Tibial artery (tissue), 4 donors: ENCODE measurements at regions not wholly inside any gene's neighbourhood (a gene's known extent, or its start where the extent isn't known, plus 50 kb on each side); places are given as distances from the start of the nearest gene placed in this dataset.

ENCODE experiments used
- DNase-seq, 2 donors: peaks; one replicate each; pipeline ENCODE4 v3.0.0-alpha.2; 2019
- H3K27ac ChIP-seq, 2 donors: fragments of 200-600 bp; sonication (generic) in 1 of 2; 1 replicate in 1 of 2; 2 replicates in 1 of 2; pipeline ENCODE4 v1.5.1; 2018 to 2019; ENCODE audit warnings: mild to moderate bottlenecking in 1 of 2
- H3K27me3 ChIP-seq, 2 donors: fragments of 200-600 bp; sonication (generic) in 1 of 2; one replicate each; pipeline versions ENCODE4 v1.5.1 to v1.6.0; 2016 to 2019
- H3K36me3 ChIP-seq, 3 donors: fragments of 200-600 bp; sonication (generic) in 2 of 3; one replicate each; pipeline ENCODE4 v1.5.1; 2016 to 2019; ENCODE audit warnings: mild to moderate bottlenecking in 2 of 3
- H3K4me1 ChIP-seq, 4 donors: fragments of 200-600 bp; sonication (generic) in 2 of 4; 1 replicate in 3 of 4; 2 replicates in 1 of 4; pipeline ENCODE4 v1.5.1; 2016 to 2019
- H3K4me3 ChIP-seq, 2 donors: fragments of 200-600 bp; sonication (generic) in 1 of 2; 1 replicate in 1 of 2; 2 replicates in 1 of 2; pipeline ENCODE4 v1.5.1; 2018 to 2019; ENCODE audit warnings: mild to moderate bottlenecking in 2 of 2
- H3K9me3 ChIP-seq, 3 donors: fragments of 200-600 bp; sonication (generic) in 1 of 3; one replicate each; pipeline ENCODE4 v1.5.1; 2016 to 2019
- intact Hi-C: fragments of 100-400 bp; cut with DNase I; formaldehyde crosslinking; loops from one replicate; pipeline ENCODE4 v1.15.0; 2023; ENCODE audit warnings: low total_unique reads
- TF ChIP-seq, protein P1 (sequence below), 2 experiments: fragments of 200-600 bp in 1 of 2; fragments of 450-650 bp in 1 of 2; IDR thresholded peaks; one replicate each; pipeline ENCODE4 v1.5.1; 2017 to 2019; ENCODE audit warnings: antibody characterized with exemption in 2 of 2, mild to moderate bottlenecking in 1 of 2, moderate library complexity in 1 of 2

DNA sequence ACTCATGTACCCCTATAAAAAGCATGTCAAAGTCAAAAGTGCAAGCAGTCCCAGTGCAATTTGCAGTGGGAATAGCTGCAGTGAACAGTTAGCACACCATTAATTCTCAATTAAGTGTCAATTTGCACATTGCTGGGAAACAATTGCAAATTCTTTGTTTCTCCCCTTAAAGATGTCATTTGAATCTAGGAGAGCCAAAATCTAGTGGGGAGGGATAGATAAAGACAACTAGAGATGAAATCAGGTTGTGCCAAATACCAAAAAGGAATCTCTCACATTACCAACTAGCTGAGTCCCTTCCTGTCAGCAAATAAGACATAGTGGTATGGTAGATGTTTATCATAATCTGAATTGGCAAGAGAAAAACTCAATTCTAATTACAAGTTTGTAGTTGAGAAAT, 330.7 kb downstream of the NUF2 start:
- H3K36me3 ChIP-seq: no peaks in the 10 kb centered on the region
- no peak for DNase-seq
- intact Hi-C loops: no loop called here

DNA sequence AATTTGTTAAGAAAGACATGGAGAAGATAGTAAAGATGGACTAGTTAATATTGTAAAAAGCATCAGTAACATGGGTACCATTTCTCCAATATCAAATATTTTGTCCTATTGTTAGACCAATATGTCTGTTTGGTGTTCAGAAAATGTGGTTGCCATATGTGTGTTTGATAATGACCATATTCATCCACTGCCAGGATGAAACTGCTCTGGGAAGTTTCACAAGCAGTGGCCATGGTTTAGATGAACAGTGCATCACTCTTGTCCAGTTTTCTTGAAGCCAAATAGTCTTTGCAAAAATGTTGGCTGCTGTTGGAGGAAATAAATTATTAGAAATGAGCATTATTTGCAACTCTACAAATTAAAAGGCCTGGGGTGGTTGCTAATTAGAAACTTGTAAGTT, 333.8 kb downstream of the NUF2 start:
- no peaks in the 10 kb centered on the region for H3K36me3 ChIP-seq
- TF ChIP-seq, protein P1, sequence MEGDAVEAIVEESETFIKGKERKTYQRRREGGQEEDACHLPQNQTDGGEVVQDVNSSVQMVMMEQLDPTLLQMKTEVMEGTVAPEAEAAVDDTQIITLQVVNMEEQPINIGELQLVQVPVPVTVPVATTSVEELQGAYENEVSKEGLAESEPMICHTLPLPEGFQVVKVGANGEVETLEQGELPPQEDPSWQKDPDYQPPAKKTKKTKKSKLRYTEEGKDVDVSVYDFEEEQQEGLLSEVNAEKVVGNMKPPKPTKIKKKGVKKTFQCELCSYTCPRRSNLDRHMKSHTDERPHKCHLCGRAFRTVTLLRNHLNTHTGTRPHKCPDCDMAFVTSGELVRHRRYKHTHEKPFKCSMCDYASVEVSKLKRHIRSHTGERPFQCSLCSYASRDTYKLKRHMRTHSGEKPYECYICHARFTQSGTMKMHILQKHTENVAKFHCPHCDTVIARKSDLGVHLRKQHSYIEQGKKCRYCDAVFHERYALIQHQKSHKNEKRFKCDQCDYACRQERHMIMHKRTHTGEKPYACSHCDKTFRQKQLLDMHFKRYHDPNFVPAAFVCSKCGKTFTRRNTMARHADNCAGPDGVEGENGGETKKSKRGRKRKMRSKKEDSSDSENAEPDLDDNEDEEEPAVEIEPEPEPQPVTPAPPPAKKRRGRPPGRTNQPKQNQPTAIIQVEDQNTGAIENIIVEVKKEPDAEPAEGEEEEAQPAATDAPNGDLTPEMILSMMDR (IDR thresholded peaks at IDR 0.05): no peak
- H3K4me3 ChIP-seq: no peak overlapping the region
- H3K9me3 ChIP-seq: no peaks in the 10 kb centered on the region
- no peaks in the 10 kb centered on the region for H3K4me1 ChIP-seq
- intact Hi-C loops: no loop called here
- no peak for DNase-seq
- no peaks in the 10 kb centered on the region for H3K27me3 ChIP-seq
- no peak overlapping the region for H3K27ac ChIP-seq

More for the DNA sequence above, 330.7 kb downstream of the NUF2 start:
- no peaks in the 10 kb centered on the region for H3K4me1 ChIP-seq
- no peak overlapping the region for H3K4me3 ChIP-seq
- no peaks in the 10 kb centered on the region for H3K9me3 ChIP-seq
- H3K27ac ChIP-seq: no peak overlapping the region
- no peaks in the 10 kb centered on the region for H3K27me3 ChIP-seq
- TF ChIP-seq, protein P1 (IDR thresholded peaks at IDR 0.05): no peak

DNA sequence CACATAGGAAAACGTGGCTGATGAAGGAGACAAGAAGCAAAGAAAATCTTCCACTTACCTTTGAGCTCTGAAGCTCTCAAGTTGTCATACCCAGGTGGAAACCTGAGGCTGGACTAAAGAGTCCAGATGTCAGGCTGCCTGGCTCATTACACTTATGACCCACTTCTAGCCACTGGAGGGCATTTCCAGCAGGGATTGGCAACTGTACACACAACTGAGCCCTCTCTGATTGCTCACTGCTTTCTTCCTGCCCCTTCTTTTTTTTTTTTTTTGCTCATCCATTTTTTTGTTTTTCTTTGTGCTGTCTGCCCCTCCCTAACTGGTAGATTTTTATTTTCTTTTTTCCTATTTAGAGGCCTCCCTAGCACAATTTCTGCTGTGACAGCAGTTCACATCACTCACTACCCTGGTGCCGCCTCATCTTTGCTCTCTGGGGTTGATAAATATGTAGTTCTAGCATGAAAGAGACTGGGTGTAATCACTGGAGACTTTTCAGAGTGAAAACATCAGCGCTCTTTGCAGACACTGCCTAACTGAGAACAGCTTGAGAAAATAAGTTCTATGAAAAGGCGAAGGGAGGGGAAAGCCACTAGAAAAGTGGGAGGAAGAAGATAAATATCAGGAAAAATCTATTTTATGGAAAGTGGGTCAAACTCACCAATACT, 334.5 kb downstream of the NUF2 start:
- H3K9me3 ChIP-seq: no peaks in the 10 kb centered on the region
- TF ChIP-seq, protein P1 (IDR thresholded peaks at IDR 0.05): no peak
- H3K36me3 ChIP-seq: no peaks in the 10 kb centered on the region
- intact Hi-C loops: no loop called here
- H3K4me1 ChIP-seq: no peaks in the 10 kb centered on the region
- H3K27ac ChIP-seq: no peak overlapping the region
- H3K4me3 ChIP-seq: no peak overlapping the region
- no peak for DNase-seq
- no peaks in the 10 kb centered on the region for H3K27me3 ChIP-seq

DNA sequence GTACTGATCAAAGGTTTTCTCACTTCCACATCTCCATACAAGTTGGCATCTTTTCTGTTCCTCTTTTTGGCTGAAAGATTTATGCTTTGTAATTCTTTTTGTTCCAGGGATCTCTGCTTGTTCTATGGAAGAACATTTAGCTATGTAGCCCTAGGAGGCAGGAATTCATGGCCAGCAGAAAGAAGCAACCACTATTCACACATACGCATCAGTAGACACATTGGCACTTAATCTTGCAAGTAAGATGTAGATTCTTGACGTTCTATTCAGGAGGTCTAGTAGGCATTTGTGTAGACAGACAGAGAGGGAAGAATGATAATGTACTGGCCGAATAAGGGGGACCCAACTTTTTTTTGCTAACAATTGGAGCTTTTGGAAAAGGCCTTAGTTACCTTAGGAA, 336.0 kb downstream of the NUF2 start:
- intact Hi-C loops: no loop called here
- H3K27me3 ChIP-seq: no peaks in the 10 kb centered on the region
- TF ChIP-seq, protein P1 (IDR thresholded peaks at IDR 0.05): no peak
- no peak for DNase-seq
- H3K9me3 ChIP-seq: no peaks in the 10 kb centered on the region
- no peaks in the 10 kb centered on the region for H3K4me1 ChIP-seq
- no peaks in the 10 kb centered on the region for H3K36me3 ChIP-seq
- no peak overlapping the region for H3K27ac ChIP-seq
- H3K4me3 ChIP-seq: no peak overlapping the region

DNA sequence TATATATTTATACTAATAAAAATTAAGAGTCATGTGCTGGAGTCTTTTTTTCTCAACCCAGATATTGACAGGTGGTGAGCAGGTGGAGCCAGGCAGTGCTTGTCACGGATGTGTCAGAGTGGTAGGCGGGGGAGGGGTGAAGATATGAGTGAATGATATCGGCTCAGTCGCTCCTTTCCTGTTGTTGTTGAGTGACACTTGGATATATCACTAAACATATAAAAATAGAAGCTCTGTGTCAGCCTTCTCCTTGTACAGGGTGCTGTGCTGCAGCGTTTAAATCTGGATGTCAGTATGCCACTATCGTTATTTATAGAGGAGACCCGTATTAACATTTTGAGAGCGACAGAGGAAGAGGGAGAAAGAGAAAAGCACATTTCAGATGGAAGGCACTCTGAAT, 339.6 kb downstream of the NUF2 start:
- Histone ChIP-seq H3K36me3 (no peaks in the 10 kb centered on the region), H3K9me3 (no peaks in the 10 kb centered on the region), H3K4me1 (no peaks in the 10 kb centered on the region), H3K4me3 (no peak overlapping the region), H3K27me3 (no peaks in the 10 kb centered on the region), H3K27ac (no peak overlapping the region)
- intact Hi-C loops: no loop called here
- TF ChIP-seq, protein P1 (IDR thresholded peaks at IDR 0.05): no peak
- no peak for DNase-seq
